Peyer's patch (tissue), 4 donors: ENCODE measurements at regions not wholly inside any gene's neighbourhood (a gene's known extent, or its start where the extent isn't known, plus 50 kb on each side); places are given as distances from the start of the nearest gene placed in this dataset.

Experiments used
- CTCF ChIP-seq, 6 experiments: fragments of 450-650 bp in 4 of 6; fragments of 200-600 bp in 2 of 6; sonication (generic) in 1 of 6; IDR thresholded peaks; one replicate each; pipeline ENCODE4 v1.5.1; 2017 to 2019; ENCODE audit warnings: antibody characterized with exemption in 6 of 6, mild to moderate bottlenecking in 3 of 6, moderate library complexity in 1 of 6
- POLR2A ChIP-seq, 2 donors: fragments of 450-650 bp; IDR thresholded peaks; one replicate each; pipeline ENCODE4 v1.5.1; 2017; ENCODE audit warnings: antibody characterized with exemption in 2 of 2, mild to moderate bottlenecking in 2 of 2, moderate library complexity in 2 of 2

GRCh38 chr9:118630079-118630478 is 739.2 kb downstream of the BRINP1 start:
- TF ChIP-seq POLR2A (IDR thresholded peaks at IDR 0.05) (no peak), CTCF (IDR thresholded peaks at IDR 0.05) (no peak)
